Naive thymus-derived CD8-positive, alpha-beta T cell (primary cell): ENCODE measurements at regions not wholly inside any gene's neighbourhood (a gene's known extent, or its start where the extent isn't known, plus 50 kb on each side); places are given as distances from the start of the nearest gene placed in this dataset.
A peak's percentile ranks its signal among the peaks of the same experiment; 100 is the strongest.

ENCODE experiments used
- ATAC-seq, 2 donors: fragments of 150-1000 bp; cut with Tn5 transposase in 1 of 2; sonication (Bioruptor Pico), chemical (Tn5 transposase) in 1 of 2; 1 replicate in 1 of 2; 2 replicates in 1 of 2; pipeline ENCODE4 v1.10.0; 2021; ENCODE audit warnings: mild to moderate bottlenecking in 2 of 2, moderate library complexity in 2 of 2
- POLR2A ChIA-PET: fragments of 350-600 bp; sonication (Branson Sonifier 250); formaldehyde crosslinking; loops from one replicate; lab custom pipeline; 2021; ENCODE audit warnings: antibody characterized with exemption; lab: Charles Lee
- DNase-seq, 10 donors: peaks; one replicate each; pipeline versions ENCODE4 v3.0.0 to v3.0.0-alpha.2; 2020 to 2022
- H3K27ac Mint-ChIP-seq, 10 donors: one replicate each; pipeline ENCODE4 v1.8.0; 2020 to 2022; ENCODE audit warnings: mild to moderate bottlenecking in 10 of 10, mixed read lengths in 10 of 10, moderate library complexity in 4 of 10, inconsistent platforms in 1 of 10
- H3K27me3 Mint-ChIP-seq, 5 donors: one replicate each; pipeline ENCODE4 v1.8.0; 2021 to 2022; ENCODE audit warnings: mixed read lengths in 5 of 5
- H3K36me3 Mint-ChIP-seq, 3 donors: one replicate each; pipeline ENCODE4 v1.8.0; 2020 to 2022; ENCODE audit warnings: mixed read lengths in 3 of 3, mild to moderate bottlenecking in 2 of 3, inconsistent platforms in 1 of 3
- H3K4me1 Mint-ChIP-seq, 4 donors: one replicate each; pipeline ENCODE4 v1.8.0; 2021 to 2022; ENCODE audit warnings: mixed read lengths in 4 of 4
- H3K4me3 Mint-ChIP-seq, 10 donors: one replicate each; pipeline ENCODE4 v1.8.0; 2020 to 2022; ENCODE audit warnings: mild to moderate bottlenecking in 10 of 10, mixed read lengths in 10 of 10, moderate library complexity in 6 of 10, inconsistent platforms in 1 of 10
- H3K9me3 Mint-ChIP-seq, 9 donors: one replicate each; pipeline ENCODE4 v1.8.0; 2020 to 2022; ENCODE audit warnings: mixed read lengths in 9 of 9, mild to moderate bottlenecking in 3 of 9, inconsistent platforms in 1 of 9, moderate library complexity in 1 of 9

GRCh38 chr14:98799891-98800290 lies 472.1 kb downstream of the BCL11B start:
- Mint-ChIP-seq H3K4me3 (no peak overlapping the region), H3K9me3 (peaks cover 0 to 8% (median 0%) of the 10 kb centered on the region in 9 donors), H3K36me3 (no peaks in the 10 kb centered on the region), H3K27ac (peak overlapping the region in 1 of 10 donors; percentile 62), H3K27me3 (no peaks in the 10 kb centered on the region), H3K4me1 (peaks cover 0 to 7% (median 2%) of the 10 kb centered on the region in 4 donors)
- POLR2A ChIA-PET = no interaction called here
- no peak for DNase-seq
- no peak for ATAC-seq

GRCh38 chr14:98802044-98802443 lies 470.0 kb downstream of the BCL11B start:
- peaks cover 0 to 7% (median 3%) of the 10 kb centered on the region in 4 donors for H3K4me1 Mint-ChIP-seq
- ATAC-seq (no peak), DNase-seq (no peak)
- H3K36me3 Mint-ChIP-seq = no peaks in the 10 kb centered on the region
- POLR2A ChIA-PET = no interaction called here
- H3K9me3 Mint-ChIP-seq = peaks cover 0 to 4% (median 0%) of the 10 kb centered on the region in 9 donors
- peak overlapping the region in 2 of 10 donors; percentile 27 to 51 for H3K27ac Mint-ChIP-seq
- H3K27me3 Mint-ChIP-seq = no peaks in the 10 kb centered on the region
- H3K4me3 Mint-ChIP-seq = no peak overlapping the region

DNA sequence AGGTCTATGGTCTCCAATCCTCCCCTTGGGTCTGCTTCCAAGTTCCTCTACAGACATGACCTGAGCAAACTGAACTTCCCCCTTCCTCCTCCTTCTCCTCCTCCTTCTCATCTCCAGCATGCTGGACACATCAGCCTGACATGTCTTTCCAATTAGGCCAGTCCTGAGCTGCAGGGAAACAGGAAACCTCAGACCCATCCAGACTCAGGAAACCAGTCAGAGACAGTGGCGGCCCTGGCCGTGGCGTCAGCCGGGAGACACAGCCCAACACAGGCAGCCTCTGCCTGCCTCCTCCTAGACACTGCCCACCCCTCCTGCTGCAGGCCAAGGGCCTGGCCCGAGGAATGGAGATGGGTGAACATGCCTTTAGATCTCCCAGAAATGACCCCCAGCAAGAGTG lies 468.8 kb downstream of the BCL11B start:
- H3K4me3 Mint-ChIP-seq = no peak overlapping the region
- DNase-seq (no peak), ATAC-seq (no peak)
- POLR2A ChIA-PET = no interaction called here
- no peaks in the 10 kb centered on the region for H3K27me3 Mint-ChIP-seq
- no peak overlapping the region for H3K27ac Mint-ChIP-seq
- peaks cover 0 to 4% (median 0%) of the 10 kb centered on the region in 9 donors for H3K9me3 Mint-ChIP-seq
- H3K36me3 Mint-ChIP-seq = no peaks in the 10 kb centered on the region
- peaks cover 0 to 4% (median under 1%) of the 10 kb centered on the region in 4 donors for H3K4me1 Mint-ChIP-seq

DNA sequence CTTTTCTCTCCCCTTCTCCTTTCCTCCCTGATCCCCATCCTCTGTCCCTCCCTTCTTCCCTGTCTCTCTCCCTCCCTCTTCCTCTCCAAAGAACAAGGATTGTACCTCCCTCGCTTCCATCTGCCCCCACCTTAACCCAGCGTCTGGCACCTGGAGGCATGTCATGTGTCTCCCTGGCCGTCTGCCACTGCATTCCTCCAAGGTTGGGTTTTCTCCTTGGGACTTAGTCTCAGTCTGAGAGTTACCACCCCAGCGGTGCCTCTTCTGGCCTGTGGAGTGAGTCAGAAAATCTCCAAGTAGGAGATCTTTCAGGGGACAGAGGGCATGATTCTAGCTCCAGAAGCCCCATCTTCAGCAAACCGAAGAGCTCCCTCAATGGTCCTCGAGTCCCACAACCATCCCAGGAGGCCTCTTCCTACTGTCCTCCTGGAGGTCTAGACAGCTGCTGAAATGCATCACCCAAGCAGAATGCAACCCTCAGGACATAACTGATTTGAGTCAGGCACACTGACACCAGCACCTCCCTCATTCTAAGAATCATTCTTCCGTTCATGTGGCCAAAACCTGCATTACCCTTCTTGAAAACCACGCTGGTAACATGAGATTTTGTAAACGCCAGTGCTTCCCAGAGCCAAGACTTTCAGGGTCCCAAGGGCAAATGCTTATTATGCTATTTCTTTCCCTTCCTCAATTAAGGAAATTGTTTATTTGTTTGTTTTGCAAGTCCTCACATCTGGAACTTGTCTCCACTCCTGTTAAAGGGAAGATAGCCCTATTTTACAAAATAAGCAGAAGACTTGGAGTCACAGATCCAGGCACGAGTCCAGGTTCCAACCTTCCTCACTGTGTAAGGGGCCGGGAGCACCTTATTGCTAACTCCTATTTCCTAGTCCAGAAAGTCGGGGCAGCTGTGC lies 463.2 kb downstream of the BCL11B start:
- no peaks in the 10 kb centered on the region for H3K36me3 Mint-ChIP-seq
- no peak overlapping the region for H3K4me3 Mint-ChIP-seq
- peak overlapping the region in 3 of 10 donors; percentile 19 to 67 (median 23) for H3K27ac Mint-ChIP-seq
- ATAC-seq (no peak), DNase-seq (no peak)
- H3K4me1 Mint-ChIP-seq = peaks cover 0 to 9% (median 5%) of the 10 kb centered on the region in 4 donors
- POLR2A ChIA-PET = no interaction called here
- no peaks in the 10 kb centered on the region for H3K27me3 Mint-ChIP-seq
- H3K9me3 Mint-ChIP-seq = peaks cover 0 to 4% (median 0%) of the 10 kb centered on the region in 9 donors

DNA sequence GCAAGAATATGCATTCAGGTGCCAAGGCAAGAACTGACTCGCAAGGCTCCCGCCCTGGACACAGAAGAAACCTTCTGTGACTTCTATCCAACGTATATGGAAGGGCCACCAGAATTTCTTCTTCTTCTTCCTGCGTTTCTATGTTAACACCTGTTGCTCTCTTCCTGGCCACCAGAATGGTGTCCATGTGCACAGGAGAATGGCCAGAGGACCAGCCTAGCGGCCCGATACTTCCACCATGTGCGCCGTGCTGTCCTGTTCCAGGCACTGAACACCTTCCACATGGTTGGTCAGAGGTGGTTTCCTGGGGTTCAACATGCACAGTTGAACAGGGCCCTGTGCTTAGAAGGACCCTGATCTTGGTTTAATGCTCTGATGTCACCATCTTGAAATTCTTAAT lies 455.8 kb downstream of the BCL11B start:
- Mint-ChIP-seq H3K4me3 (peak overlapping the region in 3 of 10 donors; percentile 2 to 79 (median 68)), H3K27ac (peak overlapping the region in 1 of 10 donors; percentile 94), H3K9me3 (no peaks in the 10 kb centered on the region), H3K4me1 (peaks cover 7 to 38% (median 23%) of the 10 kb centered on the region in 4 donors), H3K36me3 (no peaks in the 10 kb centered on the region), H3K27me3 (no peaks in the 10 kb centered on the region)
- POLR2A ChIA-PET = no interaction called here
- DNase-seq (no peak), ATAC-seq (no peak)

DNA sequence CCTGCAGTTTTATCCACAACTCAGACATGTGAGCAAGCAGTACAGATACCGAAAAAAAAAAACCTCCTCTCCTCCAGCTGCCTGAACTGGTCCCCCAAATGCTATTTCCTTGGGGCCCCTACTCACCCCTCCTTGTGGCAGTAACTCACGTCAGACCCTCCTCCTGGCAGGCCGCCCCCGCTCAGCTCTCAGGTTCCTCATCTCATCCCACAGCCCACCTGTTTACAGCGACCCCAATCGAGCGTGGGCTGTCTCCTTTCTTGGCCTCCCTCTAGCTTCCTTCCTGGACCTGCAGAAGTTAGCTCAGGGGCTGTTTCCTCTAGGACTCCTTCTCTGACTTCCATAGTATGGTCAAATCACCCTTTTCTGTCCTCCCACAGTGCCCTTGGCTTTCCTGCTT lies 455.3 kb downstream of the BCL11B start:
- peak in 2 of 10 donors; percentile 26 to 29 for DNase-seq
- H3K27me3 Mint-ChIP-seq = no peaks in the 10 kb centered on the region
- ATAC-seq = peak in 1 of 2 donors; percentile 67
- H3K9me3 Mint-ChIP-seq = no peaks in the 10 kb centered on the region
- H3K4me1 Mint-ChIP-seq = peaks cover 7 to 38% (median 24%) of the 10 kb centered on the region in 4 donors
- H3K36me3 Mint-ChIP-seq = no peaks in the 10 kb centered on the region
- POLR2A ChIA-PET = no interaction called here
- H3K4me3 Mint-ChIP-seq = peak overlapping the region in 4 of 10 donors; percentile 2 to 79 (median 50)
- peak overlapping the region in 6 of 10 donors; percentile 73 to 94 (median 84) for H3K27ac Mint-ChIP-seq

GRCh38 chr14:98819132-98819866 lies 452.7 kb downstream of the BCL11B start:
- Mint-ChIP-seq H3K36me3 (no peaks in the 10 kb centered on the region), H3K4me1 (peaks cover 7 to 24% (median 20%) of the 10 kb centered on the region in 4 donors), H3K27ac (peak overlapping the region in 4 of 10 donors; percentile 14 to 74 (median 34)), H3K9me3 (no peaks in the 10 kb centered on the region), H3K4me3 (no peak overlapping the region), H3K27me3 (no peaks in the 10 kb centered on the region)
- DNase-seq (no peak), ATAC-seq (no peak)
- POLR2A ChIA-PET = no interaction called here

DNA sequence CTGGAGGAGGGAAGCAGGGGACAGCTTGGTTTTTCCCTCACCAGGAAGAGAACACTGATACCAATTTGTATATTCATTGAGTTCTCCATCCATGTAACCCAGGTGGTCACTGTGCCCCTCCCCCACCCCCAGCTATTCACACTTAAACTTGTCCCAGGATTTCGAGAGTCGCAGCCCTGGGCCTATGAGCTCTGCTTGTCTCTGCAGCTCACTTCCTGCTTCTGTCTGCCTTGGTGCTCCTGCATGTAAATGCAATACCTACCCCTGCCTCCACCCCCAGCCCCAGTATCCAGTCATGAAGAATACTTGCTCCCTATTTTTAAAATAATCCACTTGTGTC lies 452.2 kb downstream of the BCL11B start:
- Mint-ChIP-seq H3K27me3 (no peaks in the 10 kb centered on the region), H3K4me3 (no peak overlapping the region), H3K27ac (peak overlapping the region in 2 of 10 donors; percentile 14 to 47), H3K9me3 (no peaks in the 10 kb centered on the region), H3K36me3 (no peaks in the 10 kb centered on the region), H3K4me1 (peaks cover 7 to 24% (median 20%) of the 10 kb centered on the region in 4 donors)
- DNase-seq = no peak
- no peak for ATAC-seq
- POLR2A ChIA-PET = no interaction called here

GRCh38 chr14:98822917-98823316 lies 449.1 kb downstream of the BCL11B start:
- Mint-ChIP-seq H3K9me3 (no peaks in the 10 kb centered on the region), H3K36me3 (no peaks in the 10 kb centered on the region), H3K4me3 (no peak overlapping the region), H3K27ac (no peak overlapping the region), H3K4me1 (peaks cover 0 to 24% (median 19%) of the 10 kb centered on the region in 4 donors), H3K27me3 (no peaks in the 10 kb centered on the region)
- POLR2A ChIA-PET = interaction anchor here (0.7 kb wide), 1 partner anchor 82 kb away, joined by 3 read pairs; no protein-coding TSS in a partner anchor
- ATAC-seq (no peak), DNase-seq (no peak)

- peak; percentile 38 to 46 for ATAC-seq
- H3K27ac Mint-ChIP-seq = peak overlapping the region in 1 of 10 donors; percentile 30
- no peaks in the 10 kb centered on the region for H3K9me3 Mint-ChIP-seq
- POLR2A ChIA-PET = no interaction called here
- no peaks in the 10 kb centered on the region for H3K27me3 Mint-ChIP-seq
- peaks cover 0 to 21% (median 14%) of the 10 kb centered on the region in 4 donors for H3K4me1 Mint-ChIP-seq
- H3K4me3 Mint-ChIP-seq = peak overlapping the region in 1 of 10 donors; percentile 11
- H3K36me3 Mint-ChIP-seq = no peaks in the 10 kb centered on the region
- DNase-seq = peak in 4 of 10 donors; percentile 7 to 30 (median 18)
These were observed 445.4 kb downstream of the BCL11B start for GRCh38 chr14:98826618-98827017.

- ATAC-seq (no peak), DNase-seq (no peak)
- no peak overlapping the region for H3K4me3 Mint-ChIP-seq
- H3K27me3 Mint-ChIP-seq = no peaks in the 10 kb centered on the region
- POLR2A ChIA-PET = no interaction called here
- H3K9me3 Mint-ChIP-seq = peaks cover 0 to 3% (median 0%) of the 10 kb centered on the region in 9 donors
- H3K27ac Mint-ChIP-seq = no peak overlapping the region
- no peaks in the 10 kb centered on the region for H3K36me3 Mint-ChIP-seq
- H3K4me1 Mint-ChIP-seq = peaks cover 0 to 4% (median 0%) of the 10 kb centered on the region in 4 donors
These were observed 437.9 kb downstream of the BCL11B start for GRCh38 chr14:98834119-98834518.

- H3K27ac Mint-ChIP-seq = no peak overlapping the region
- no peaks in the 10 kb centered on the region for H3K36me3 Mint-ChIP-seq
- no peaks in the 10 kb centered on the region for H3K27me3 Mint-ChIP-seq
- no peak overlapping the region for H3K4me3 Mint-ChIP-seq
- POLR2A ChIA-PET = no interaction called here
- H3K4me1 Mint-ChIP-seq = peaks cover 0 to 4% (median 0%) of the 10 kb centered on the region in 4 donors
- ATAC-seq (no peak), DNase-seq (no peak)
- peaks cover 0 to 3% (median 0%) of the 10 kb centered on the region in 9 donors for H3K9me3 Mint-ChIP-seq
These were observed 436.8 kb downstream of the BCL11B start for GRCh38 chr14:98835051-98835824.
